C4-2B (cell line): ENCODE measurements at regions not wholly inside any gene's neighbourhood (a gene's known extent, or its start where the extent isn't known, plus 50 kb on each side); places are given as distances from the start of the nearest gene placed in this dataset.

Source experiments
- CTCF ChIP-seq: fragments of 450-650 bp; conservative IDR thresholded peaks from 2 replicates; pipeline ENCODE4 v1.5.1; 2017; ENCODE audit warnings: mild to moderate bottlenecking
- ZFX ChIP-seq: fragments of 450-650 bp; IDR thresholded peaks from 2 replicates; pipeline ENCODE4 v1.6.1; 2017

GRCh38 chr9:84408416-84408815 lies 67.9 kb upstream of the SLC28A3 start:
- TF ChIP-seq CTCF (no peak), ZFX (no peak)
